HG03039 (cell line): ENCODE measurements at regions not wholly inside any gene's neighbourhood (a gene's known extent, or its start where the extent isn't known, plus 50 kb on each side); places are given as distances from the start of the nearest gene placed in this dataset.

Experiments used
- ATAC-seq: cut with Tn5 transposase; IDR thresholded peaks from one replicate; pipeline ENCODE4 v1.9.1; 2021; ENCODE audit warnings: mild to moderate bottlenecking, moderate library complexity; ENCODE audit not compliant: unreplicated experiment

- no peak for ATAC-seq
Observed at GRCh38 chr2:489084-489483, 188.1 kb downstream of the TMEM18 start.

GRCh38 chr2:487186-488079, 189.8 kb downstream of the TMEM18 start:
- ATAC-seq, result no peak

DNA sequence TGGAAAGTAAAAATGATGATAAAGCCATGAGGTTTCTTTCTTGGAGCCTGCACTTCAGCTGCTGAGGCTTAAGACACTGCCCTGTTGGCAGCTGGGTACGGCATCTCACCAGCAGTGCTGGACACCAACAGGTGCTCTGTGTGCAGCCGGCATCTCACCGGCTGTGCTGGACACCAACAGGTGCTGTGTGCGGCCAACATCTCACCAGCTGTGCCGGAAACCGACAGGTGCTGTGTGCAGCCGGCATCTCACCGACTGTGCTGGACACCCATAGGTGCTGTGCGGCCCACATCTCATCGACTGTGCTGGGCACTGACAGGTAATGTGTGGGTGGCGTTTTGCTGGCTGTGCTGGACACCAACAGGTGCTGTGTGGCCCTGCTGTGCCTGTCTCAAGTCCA, 190.8 kb downstream of the TMEM18 start:
- ATAC-seq, result no peak

GRCh38 chr2:481388-481787, 193.5 kb upstream of the ALKAL2 start:
- no peak for ATAC-seq

GRCh38 chr2:479490-480176, 191.7 kb upstream of the ALKAL2 start:
- no peak for ATAC-seq

- ATAC-seq, result no peak
Observed at GRCh38 chr2:479031-479430, 191.1 kb upstream of the ALKAL2 start.

DNA sequence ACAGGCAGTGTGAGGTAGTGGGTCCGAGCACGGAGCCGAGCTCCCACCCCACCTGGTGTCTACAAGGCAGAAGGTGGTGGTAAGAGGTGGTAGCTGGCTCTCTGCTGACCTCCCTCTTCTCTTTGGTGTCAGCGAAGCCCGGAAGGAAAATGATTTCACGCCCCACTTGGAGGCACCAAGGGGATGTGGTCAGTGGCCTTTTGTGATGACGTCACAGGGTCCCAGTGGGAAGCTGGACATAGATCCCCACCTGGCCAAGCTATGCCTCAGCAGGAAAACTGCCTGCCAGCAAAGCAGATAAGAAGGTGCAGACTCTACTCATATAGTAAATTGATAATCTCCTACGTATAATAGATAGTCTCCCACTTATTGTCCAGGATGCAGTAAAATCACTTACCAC, 183.7 kb upstream of the ALKAL2 start:
- ATAC-seq, result no peak

GRCh38 chr2:469514-469913, 181.6 kb upstream of the ALKAL2 start:
- ATAC-seq, result no peak

DNA sequence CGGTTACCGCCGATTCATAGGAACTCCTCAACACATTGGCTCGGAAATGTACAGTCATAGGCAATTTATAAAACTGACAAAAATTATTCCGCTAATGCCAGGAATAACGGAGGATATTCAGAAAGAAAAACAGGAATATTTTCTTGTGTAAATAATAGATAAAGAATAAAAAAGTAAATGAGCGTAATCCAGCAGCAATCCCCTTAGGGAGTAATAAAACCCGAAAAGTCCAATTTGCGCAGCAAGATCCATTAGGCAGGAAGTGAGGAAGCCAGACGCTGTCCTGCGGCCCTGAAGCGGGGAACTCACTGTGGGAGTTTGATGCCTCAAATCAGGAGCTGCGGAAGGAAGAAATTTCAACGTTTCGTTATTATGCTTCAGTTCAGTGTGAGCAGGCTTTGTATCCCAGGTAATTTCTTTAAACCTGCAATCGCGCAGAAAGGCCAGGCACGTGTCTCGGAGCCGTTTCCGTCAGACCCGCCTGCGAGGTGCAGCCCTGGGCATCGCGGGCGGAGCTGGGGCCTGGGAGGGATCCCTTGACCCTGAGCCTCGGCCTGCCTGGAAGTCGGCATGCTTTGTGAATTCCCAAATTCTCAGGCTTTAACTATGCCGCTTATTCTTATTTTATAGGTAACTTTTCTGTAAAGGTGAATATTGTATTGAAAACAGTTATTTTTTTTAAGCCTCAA, 180.9 kb upstream of the ALKAL2 start:
- ATAC-seq, result no peak

DNA sequence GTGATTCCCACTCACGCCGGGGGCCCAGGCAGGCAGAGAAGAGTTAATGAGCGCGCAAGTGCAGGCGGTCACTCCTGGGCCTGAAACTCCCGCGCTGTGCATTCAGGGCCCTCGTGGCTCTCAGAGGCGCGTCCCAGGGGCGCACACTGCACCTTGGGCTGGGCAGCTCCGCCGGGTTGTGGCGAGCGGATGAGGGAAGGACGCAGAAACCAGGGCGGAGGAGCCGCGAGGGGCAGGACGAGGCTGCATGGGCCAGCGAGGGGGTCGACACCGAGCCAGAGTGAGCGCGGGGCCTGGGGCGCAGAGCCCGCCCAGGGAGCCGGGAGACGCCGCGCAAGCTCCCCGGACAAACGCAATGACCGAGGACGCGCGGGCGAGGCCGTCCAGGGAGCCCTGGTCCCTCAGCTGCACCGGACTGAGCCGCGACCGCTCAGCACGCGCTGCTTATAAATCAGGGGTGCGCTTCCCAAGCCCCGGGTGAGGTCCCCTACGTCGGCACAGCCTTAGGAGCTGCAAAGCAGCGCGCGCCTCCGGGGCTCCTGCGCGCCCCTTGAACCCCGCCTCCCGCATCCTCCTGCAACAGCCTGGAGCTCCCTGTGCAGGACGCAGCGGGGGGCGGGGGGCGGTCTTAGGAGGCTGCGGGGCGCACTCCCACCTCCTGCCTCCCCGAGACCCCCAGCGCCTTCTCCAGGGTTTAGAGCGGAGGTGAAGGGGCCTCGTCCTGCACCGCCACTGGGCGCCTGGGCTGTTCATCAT, 180.2 kb upstream of the ALKAL2 start:
- ATAC-seq, result no peak

GRCh38 chr2:467543-467891, 179.6 kb upstream of the ALKAL2 start:
- ATAC-seq, result no peak

- no peak for ATAC-seq
Observed at GRCh38 chr2:467101-467500, 179.2 kb upstream of the ALKAL2 start.

DNA sequence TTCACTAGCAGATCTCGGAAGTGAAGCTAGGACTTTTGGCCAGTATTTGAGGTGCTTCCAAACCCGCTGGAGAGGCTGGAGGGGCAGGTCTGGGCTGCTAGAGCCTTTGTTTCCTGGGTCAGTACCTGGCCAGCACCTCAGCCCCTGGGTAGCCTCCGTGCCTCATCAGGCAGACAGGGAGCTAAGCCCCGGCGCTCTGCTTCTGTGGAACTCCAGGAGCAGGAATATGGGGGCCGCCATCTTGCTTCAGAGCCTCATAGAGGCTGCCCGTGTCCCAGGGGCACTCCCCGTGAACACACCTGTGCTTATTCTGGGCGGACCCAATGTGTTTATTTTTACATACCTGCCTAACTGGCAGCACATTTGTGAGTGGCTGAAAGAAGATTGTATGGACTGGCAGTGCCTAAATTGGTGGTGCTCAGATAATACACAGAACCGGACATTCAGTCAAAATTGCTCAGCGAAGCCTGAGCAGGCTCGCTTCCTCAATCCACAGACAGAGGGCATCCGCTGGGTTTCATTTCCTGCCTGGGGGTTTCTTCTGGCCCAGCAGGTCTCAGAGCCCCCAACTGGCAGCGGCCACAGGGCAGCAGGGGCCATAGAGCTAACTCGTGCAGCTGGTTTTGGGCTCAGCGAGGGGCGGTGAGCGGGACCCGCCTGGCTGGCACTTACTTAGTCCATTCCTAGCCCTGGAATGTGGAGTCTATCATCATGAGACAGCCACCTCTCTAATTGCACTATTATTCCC, 176.8 kb upstream of the ALKAL2 start:
- ATAC-seq, result no peak

- peak; percentile 49 for ATAC-seq
Observed at GRCh38 chr2:460861-461260, 173.0 kb upstream of the ALKAL2 start.

DNA sequence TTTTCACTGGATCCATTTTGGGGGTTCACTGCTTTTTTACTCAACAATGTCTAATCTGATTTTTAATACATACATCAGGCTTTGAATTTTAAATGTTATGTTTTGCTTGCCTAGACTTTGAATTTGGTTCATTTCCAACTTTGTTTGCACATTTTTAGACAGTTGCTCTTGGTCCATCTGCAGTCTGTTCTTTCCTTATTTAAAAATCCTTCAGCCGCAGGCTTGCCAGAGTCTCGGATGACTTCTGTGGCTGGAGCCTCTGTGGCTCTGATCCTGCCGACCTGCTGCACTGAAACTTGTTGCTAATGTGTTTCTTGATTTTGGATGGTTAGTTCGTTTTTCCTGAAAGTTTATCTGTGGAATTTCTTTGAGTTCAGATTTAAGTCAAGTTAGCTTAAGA, 172.0 kb upstream of the ALKAL2 start:
- ATAC-seq, result no peak

DNA sequence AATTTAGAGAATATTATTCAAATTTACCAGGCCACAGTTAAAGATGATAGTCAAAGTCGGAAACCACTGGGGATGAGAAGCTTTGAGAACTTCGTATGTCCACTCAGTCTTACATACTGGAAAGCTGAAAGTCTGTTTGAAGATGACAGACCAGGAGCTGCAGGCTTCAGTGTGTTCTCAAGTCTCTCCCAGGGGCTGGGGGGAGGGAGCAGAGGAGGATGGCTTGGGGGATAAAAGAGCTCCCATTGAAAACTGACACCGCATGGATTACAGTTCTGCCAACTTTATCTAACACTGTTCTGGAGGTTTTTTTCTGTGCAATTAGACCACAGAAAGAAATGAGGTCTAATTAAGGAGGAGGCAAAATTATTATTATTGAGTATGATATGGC, 170.5 kb upstream of the ALKAL2 start:
- ATAC-seq, result no peak

GRCh38 chr2:457792-458424, 170.0 kb upstream of the ALKAL2 start:
- ATAC-seq, result no peak

DNA sequence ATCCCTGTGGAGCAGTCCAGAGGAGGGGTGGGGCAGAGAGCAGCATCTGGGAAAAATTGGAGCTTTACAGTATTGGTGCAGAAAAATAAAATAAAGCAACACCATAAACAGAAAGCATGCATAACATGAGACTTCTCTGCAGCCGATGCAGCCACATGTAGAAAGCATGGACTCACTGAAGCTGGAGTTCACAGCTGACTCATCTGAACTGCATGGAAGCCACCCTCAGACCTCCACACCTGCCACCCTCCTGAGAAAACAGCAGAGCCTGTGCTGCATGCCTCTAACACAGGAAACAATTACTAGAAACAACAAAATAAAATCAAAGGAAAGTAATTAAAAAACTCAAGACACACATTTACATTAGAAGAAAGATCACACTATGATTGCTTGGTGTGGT, 169.4 kb upstream of the ALKAL2 start:
- ATAC-seq, result no peak

DNA sequence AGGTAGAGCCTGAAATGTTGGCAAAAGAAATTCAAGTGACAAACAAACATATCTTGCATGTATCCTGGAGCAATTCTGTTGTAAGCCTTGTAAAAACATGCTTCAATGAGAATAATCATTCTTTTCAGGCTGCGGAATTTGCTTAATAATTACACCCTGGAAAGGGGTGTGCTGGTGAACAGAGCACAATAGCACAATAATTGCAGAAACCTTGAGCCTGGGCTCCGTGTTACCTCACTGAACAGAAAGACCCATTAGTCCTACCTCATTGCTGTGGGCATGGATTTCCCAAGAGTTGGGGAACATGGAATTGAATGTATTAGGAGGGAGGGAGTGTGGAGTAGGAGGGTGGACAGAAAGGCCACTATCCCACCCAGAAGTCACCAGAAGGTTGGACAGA, 168.0 kb upstream of the ALKAL2 start:
- no peak for ATAC-seq
